ENCODE measurements at regions not wholly inside any gene's neighbourhood (a gene's known extent, or its start where the extent isn't known, plus 50 kb on each side); places are given as distances from the start of the nearest gene placed in this dataset.

DNA sequence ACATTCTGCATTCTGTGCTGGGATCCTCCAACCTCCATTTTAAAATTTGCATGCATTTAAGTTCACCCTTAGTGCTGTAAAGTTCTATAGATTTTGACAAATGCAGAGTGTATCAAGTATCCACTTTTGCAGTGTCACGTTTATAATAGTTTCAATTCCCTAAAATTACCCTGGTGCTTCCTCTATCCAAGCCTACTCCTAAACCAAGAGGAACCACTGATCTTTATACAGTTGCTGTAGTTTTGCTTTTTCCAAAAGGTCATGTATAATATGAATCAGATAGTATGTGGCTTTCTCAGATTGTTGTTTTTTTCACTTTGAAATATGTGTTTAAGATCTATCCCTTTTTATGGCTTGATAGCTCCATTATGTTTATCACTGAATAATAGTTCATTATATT, 468.4 kb upstream of the CDH6 start:
- H4K20me1 ChIP-seq (ENCODE audit: control insufficient read depth, extremely low read depth, insufficient read depth, low read length): no peaks in the 10 kb centered on the region
- H3K4me2 ChIP-seq (ENCODE audit: extremely low read depth, insufficient read depth, low read length): no peak overlapping the region
- DNase-seq (ENCODE audit: low read depth in 2 of 2): no peak
- no peak overlapping the region for H3K9ac ChIP-seq (ENCODE audit: insufficient read depth, low read length)
- H3K4me1 ChIP-seq (ENCODE audit: control insufficient read depth, extremely low read depth, insufficient read depth, low read length): no peaks in the 10 kb centered on the region
- H3K4me3 ChIP-seq (replicated peaks in 1 of 4; ENCODE audit: control extremely low read depth in 1 of 4, insufficient read depth in 1 of 4, low read depth in 3 of 4, low read length in 4 of 4): no peak overlapping the region
- no peaks in the 10 kb centered on the region for H3K9me3 ChIP-seq (ENCODE audit: control insufficient read depth, insufficient read depth, low read depth, low read length)
- no peaks in the 10 kb centered on the region for H3K36me3 ChIP-seq (ENCODE audit: control insufficient read depth, insufficient read depth, low read length)
- TF ChIP-seq CTCF (conservative IDR thresholded peaks at IDR 0.05 in 1 of 2, IDR thresholded peaks at IDR 0.05 in 1 of 2; ENCODE audit: low read depth in 1 of 2, low read length in 2 of 2): no peak
- no peak for TF ChIP-seq EZH2 (IDR thresholded peaks at IDR 0.05; ENCODE audit: low read length, missing control alignments)
- H2AFZ ChIP-seq (ENCODE audit: low read length): no peak overlapping the region
- no peaks in the 10 kb centered on the region for H3K79me2 ChIP-seq (ENCODE audit: control insufficient read depth, insufficient read depth, low read length)
- H3K27ac ChIP-seq (ENCODE audit: insufficient read depth, low read length): no peak overlapping the region
- H3K27me3 ChIP-seq (ENCODE audit: control insufficient read depth, insufficient read depth, low read length): no peaks in the 10 kb centered on the region

- no peaks in the 10 kb centered on the region for H3K4me1 ChIP-seq (ENCODE audit: control insufficient read depth, extremely low read depth, insufficient read depth, low read length)
- TF ChIP-seq CTCF (conservative IDR thresholded peaks at IDR 0.05 in 1 of 2, IDR thresholded peaks at IDR 0.05 in 1 of 2; ENCODE audit: low read depth in 1 of 2, low read length in 2 of 2) (no peak), EZH2 (IDR thresholded peaks at IDR 0.05; ENCODE audit: low read length, missing control alignments) (no peak)
- H2AFZ ChIP-seq (ENCODE audit: low read length): no peak overlapping the region
These were observed 495.3 kb upstream of the CDH6 start for GRCh38 chr5:30698217-30698616.

DNA sequence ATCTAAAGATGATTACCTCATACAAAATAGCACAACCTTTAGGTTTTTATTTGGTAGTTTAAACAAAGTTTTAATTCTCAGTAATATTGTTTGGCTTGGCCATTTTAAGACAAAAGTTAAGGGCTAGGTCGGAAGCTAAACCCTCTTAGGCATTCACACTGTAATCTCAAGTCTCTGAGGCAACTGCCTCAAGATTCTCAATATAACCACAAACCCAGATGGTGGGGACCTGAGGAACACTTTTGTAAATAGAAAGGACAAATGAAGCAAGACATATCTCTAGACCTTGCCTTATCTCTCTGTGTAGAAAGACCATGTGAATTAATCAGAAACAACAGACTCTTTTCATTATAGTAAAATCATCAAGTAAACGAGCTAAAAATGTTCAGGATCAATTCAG, 500.2 kb upstream of the CDH6 start:
- no peaks in the 10 kb centered on the region for H3K79me2 ChIP-seq (ENCODE audit: control insufficient read depth, insufficient read depth, low read length)
- H3K36me3 ChIP-seq (ENCODE audit: control insufficient read depth, insufficient read depth, low read length): no peaks in the 10 kb centered on the region
- H3K4me2 ChIP-seq (ENCODE audit: extremely low read depth, insufficient read depth, low read length): no peak overlapping the region
- DNase-seq (ENCODE audit: low read depth in 2 of 2): peak in 1 of 2 donors; percentile 0
- H3K4me1 ChIP-seq (ENCODE audit: control insufficient read depth, extremely low read depth, insufficient read depth, low read length): no peaks in the 10 kb centered on the region
- H4K20me1 ChIP-seq (ENCODE audit: control insufficient read depth, extremely low read depth, insufficient read depth, low read length): no peaks in the 10 kb centered on the region
- H2AFZ ChIP-seq (ENCODE audit: low read length): no peak overlapping the region
- H3K27me3 ChIP-seq (ENCODE audit: control insufficient read depth, insufficient read depth, low read length): no peaks in the 10 kb centered on the region
- no peak overlapping the region for H3K27ac ChIP-seq (ENCODE audit: insufficient read depth, low read length)
- H3K4me3 ChIP-seq (replicated peaks in 1 of 4; ENCODE audit: control extremely low read depth in 1 of 4, insufficient read depth in 1 of 4, low read depth in 3 of 4, low read length in 4 of 4): no peak overlapping the region
- H3K9me3 ChIP-seq (ENCODE audit: control insufficient read depth, insufficient read depth, low read depth, low read length): no peaks in the 10 kb centered on the region
- no peak for TF ChIP-seq EZH2 (IDR thresholded peaks at IDR 0.05; ENCODE audit: low read length, missing control alignments)
- TF ChIP-seq CTCF (conservative IDR thresholded peaks at IDR 0.05 in 1 of 2, IDR thresholded peaks at IDR 0.05 in 1 of 2; ENCODE audit: low read depth in 1 of 2, low read length in 2 of 2): no peak
- H3K9ac ChIP-seq (ENCODE audit: insufficient read depth, low read length): no peak overlapping the region

More at GRCh38 chr5:30698217-30698616, 495.3 kb upstream of the CDH6 start:
- no peak for DNase-seq (ENCODE audit: low read depth in 2 of 2)
- H3K36me3 ChIP-seq (ENCODE audit: control insufficient read depth, insufficient read depth, low read length): no peaks in the 10 kb centered on the region
- no peaks in the 10 kb centered on the region for H3K79me2 ChIP-seq (ENCODE audit: control insufficient read depth, insufficient read depth, low read length)
- no peaks in the 10 kb centered on the region for H3K27me3 ChIP-seq (ENCODE audit: control insufficient read depth, insufficient read depth, low read length)
- H3K4me3 ChIP-seq (replicated peaks in 1 of 4; ENCODE audit: control extremely low read depth in 1 of 4, insufficient read depth in 1 of 4, low read depth in 3 of 4, low read length in 4 of 4): no peak overlapping the region
- H3K4me2 ChIP-seq (ENCODE audit: extremely low read depth, insufficient read depth, low read length): no peak overlapping the region
- no peak overlapping the region for H3K27ac ChIP-seq (ENCODE audit: insufficient read depth, low read length)
- no peak overlapping the region for H3K9ac ChIP-seq (ENCODE audit: insufficient read depth, low read length)
- no peaks in the 10 kb centered on the region for H3K9me3 ChIP-seq (ENCODE audit: control insufficient read depth, insufficient read depth, low read depth, low read length)
- no peaks in the 10 kb centered on the region for H4K20me1 ChIP-seq (ENCODE audit: control insufficient read depth, extremely low read depth, insufficient read depth, low read length)

All from fibroblast of lung (primary cell).